Neutrophil (primary cell): ENCODE measurements at regions not wholly inside any gene's neighbourhood (a gene's known extent, or its start where the extent isn't known, plus 50 kb on each side); places are given as distances from the start of the nearest gene placed in this dataset.

Experiments
- H3K27ac ChIP-seq: fragments of 200-600 bp; sonication (generic); 2 replicates; pipeline ENCODE4 v1.5.1; 2016; ENCODE audit warnings: mild to moderate bottlenecking, moderate library complexity
- H3K27me3 ChIP-seq: fragments of 200-600 bp; sonication (generic); 2 replicates; pipeline ENCODE4 v1.6.0; 2016; ENCODE audit warnings: mild to moderate bottlenecking
- H3K36me3 ChIP-seq: fragments of 200-600 bp; sonication (generic); 2 replicates; pipeline ENCODE4 v1.5.1; 2017
- H3K4me1 ChIP-seq, 2 experiments: fragments of 200-600 bp in 1 of 2; sonication (generic) in 1 of 2; 1 replicate in 1 of 2; 2 replicates in 1 of 2; pipeline versions ENCODE4 v1.5.1 to v1.6.1; 2013 to 2016; ENCODE audit warnings: low read depth in 1 of 2, low read length in 1 of 2, mild to moderate bottlenecking in 1 of 2, moderate library complexity in 1 of 2; ENCODE audit not compliant: control insufficient read depth in 1 of 2, insufficient read depth in 1 of 2
- H3K4me3 ChIP-seq, 2 experiments: fragments of 200-600 bp in 1 of 2; sonication (generic) in 1 of 2; 1 replicate in 1 of 2; 2 replicates in 1 of 2; pipeline ENCODE4 v1.5.1; 2013 to 2016; ENCODE audit warnings: low read depth in 1 of 2, low read length in 1 of 2, mild to moderate bottlenecking in 1 of 2, moderate library complexity in 1 of 2
- H3K9me3 ChIP-seq: fragments of 200-600 bp; sonication (generic); 2 replicates; pipeline ENCODE4 v1.5.1; 2016
- CTCF ChIP-seq: fragments of 200-600 bp; sonication (generic); IDR thresholded peaks from 2 replicates; pipeline ENCODE4 v1.5.1; 2016; ENCODE audit warnings: antibody characterized with exemption

- H3K27ac ChIP-seq: no peak overlapping the region
- no peak overlapping the region for H3K4me3 ChIP-seq
- H3K36me3 ChIP-seq: no peaks in the 10 kb centered on the region
- no peak for TF ChIP-seq CTCF
- no peaks in the 10 kb centered on the region for H3K27me3 ChIP-seq
- no peaks in the 10 kb centered on the region for H3K9me3 ChIP-seq
- H3K4me1 ChIP-seq: no peaks in the 10 kb centered on the region
These were observed 98.3 kb downstream of the KLF12 start for GRCh38 chr13:74035896-74036295.

GRCh38 chr13:74032325-74032724 is 101.9 kb downstream of the KLF12 start:
- Histone ChIP-seq H3K9me3 (no peaks in the 10 kb centered on the region), H3K4me1 (no peaks in the 10 kb centered on the region)

GRCh38 chr13:74027161-74027779 is 106.9 kb downstream of the KLF12 start:
- H3K27ac ChIP-seq: no peak overlapping the region
- no peak for TF ChIP-seq CTCF
- no peaks in the 10 kb centered on the region for H3K36me3 ChIP-seq
- H3K9me3 ChIP-seq: no peaks in the 10 kb centered on the region
- H3K4me1 ChIP-seq: no peaks in the 10 kb centered on the region
- no peaks in the 10 kb centered on the region for H3K27me3 ChIP-seq
- H3K4me3 ChIP-seq: no peak overlapping the region

More at GRCh38 chr13:74032325-74032724, 101.9 kb downstream of the KLF12 start:
- Histone ChIP-seq H3K4me3 (no peak overlapping the region), H3K27ac (no peak overlapping the region), H3K36me3 (no peaks in the 10 kb centered on the region), H3K27me3 (no peaks in the 10 kb centered on the region)
- no peak for TF ChIP-seq CTCF

- Histone ChIP-seq H3K27me3 (no peaks in the 10 kb centered on the region), H3K36me3 (no peaks in the 10 kb centered on the region), H3K4me1 (no peaks in the 10 kb centered on the region), H3K9me3 (no peaks in the 10 kb centered on the region), H3K27ac (no peak overlapping the region), H3K4me3 (no peak overlapping the region)
- TF ChIP-seq CTCF: no peak
These were observed 107.5 kb downstream of the KLF12 start for GRCh38 chr13:74026753-74027152.

- Histone ChIP-seq H3K4me1 (no peaks in the 10 kb centered on the region), H3K9me3 (no peaks in the 10 kb centered on the region), H3K4me3 (no peak overlapping the region), H3K27me3 (no peaks in the 10 kb centered on the region), H3K36me3 (no peaks in the 10 kb centered on the region), H3K27ac (no peak overlapping the region)
- no peak for TF ChIP-seq CTCF
These were observed 108.8 kb downstream of the KLF12 start for GRCh38 chr13:74025369-74025768.

GRCh38 chr13:74024856-74025255 is 109.3 kb downstream of the KLF12 start:
- Histone ChIP-seq H3K27ac (no peak overlapping the region), H3K4me1 (no peaks in the 10 kb centered on the region), H3K4me3 (no peak overlapping the region), H3K27me3 (no peaks in the 10 kb centered on the region), H3K9me3 (no peaks in the 10 kb centered on the region), H3K36me3 (no peaks in the 10 kb centered on the region)
- TF ChIP-seq CTCF: no peak
